ENCODE measurements at regions not wholly inside any gene's neighbourhood (a gene's known extent, or its start where the extent isn't known, plus 50 kb on each side); places are given as distances from the start of the nearest gene placed in this dataset.
"Not testable (repeated sequence)": the region's sequence is repeated elsewhere in the genome, so short reads cannot be mapped to it uniquely, and the experiment has no call there.

- Histone ChIP-seq H3K9ac (no peak overlapping the region), H4K20me1 (ENCODE audit: insufficient read depth) (no peaks in the 10 kb centered on the region), H3K4me2 (ENCODE audit: unreplicated experiment) (no peak overlapping the region), H3F3A (ENCODE audit: insufficient read depth) (no peaks in the 10 kb centered on the region), H3K79me2 (ENCODE audit: insufficient read depth) (no peaks in the 10 kb centered on the region), H2AFZ (no peak overlapping the region), H3K27ac (no peak overlapping the region), H3K9me2 (ENCODE audit: insufficient read depth) (no peaks in the 10 kb centered on the region), H3K9me3 (ENCODE audit: low read depth) (peaks cover 8% of the 10 kb centered on the region), H3K4me1 (ENCODE audit: insufficient read depth) (no peaks in the 10 kb centered on the region), H3K4me3 (no peak overlapping the region), H3K27me3 (replicated peaks; ENCODE audit: insufficient read depth) (no peaks in the 10 kb centered on the region), H3K36me3 (ENCODE audit: low read depth) (no peaks in the 10 kb centered on the region)
- in situ Hi-C loops (cut with MboI), result no loop called here
- TF ChIP-seq EZH2 (IDR thresholded peaks at IDR 0.05; ENCODE audit: insufficient read depth, poor library complexity, severe bottlenecking) (no peak), EZH2phosphoT487 (IDR thresholded peaks at IDR 0.05; ENCODE audit: insufficient read depth, low read depth) (no peak)
- no peak for DNase-seq
- WGBS, 2 experiments (ENCODE audit: low coverage in 1 of 2, low lambda C conversion rate in 2 of 2, missing lambda C conversion rate in 2 of 2), result 54 to 59% methylated on average over 3 of the region's 3 CpGs
Observed at GRCh38 chr4:116110713-116111112, 974.7 kb downstream of the TRAM1L1 start.

DNA sequence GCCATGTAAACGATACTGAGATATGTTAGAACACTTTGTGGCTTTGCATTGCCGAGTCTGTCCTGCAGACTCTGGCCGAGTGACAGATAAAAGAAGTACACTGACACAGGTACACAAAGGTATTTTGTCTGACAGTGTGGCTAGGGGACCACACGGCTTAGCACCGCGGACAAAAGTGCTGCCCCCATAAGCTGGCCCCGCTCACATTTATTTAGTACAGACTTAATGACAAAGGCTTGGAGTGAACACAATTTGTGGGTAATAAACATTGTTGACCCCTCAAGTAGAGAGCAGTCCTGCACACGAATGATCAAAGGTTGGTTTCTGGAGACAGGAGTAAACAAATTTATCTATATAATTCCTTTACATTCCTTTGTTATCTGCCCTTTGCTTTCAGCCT lies 976.8 kb downstream of the TRAM1L1 start:
- Histone ChIP-seq H4K20me1 (ENCODE audit: insufficient read depth) (no peaks in the 10 kb centered on the region), H3K27me3 (replicated peaks; ENCODE audit: insufficient read depth) (no peaks in the 10 kb centered on the region), H3K27ac (no peak overlapping the region), H3K4me2 (ENCODE audit: unreplicated experiment) (no peak overlapping the region), H3K9ac (no peak overlapping the region), H3K36me3 (ENCODE audit: low read depth) (no peaks in the 10 kb centered on the region), H3K79me2 (ENCODE audit: insufficient read depth) (no peaks in the 10 kb centered on the region), H3F3A (ENCODE audit: insufficient read depth) (no peaks in the 10 kb centered on the region), H3K4me1 (ENCODE audit: insufficient read depth) (no peaks in the 10 kb centered on the region), H2AFZ (no peak overlapping the region), H3K4me3 (no peak overlapping the region), H3K9me2 (ENCODE audit: insufficient read depth) (no peaks in the 10 kb centered on the region), H3K9me3 (ENCODE audit: low read depth) (peaks cover 8% of the 10 kb centered on the region)
- WGBS, 2 experiments (ENCODE audit: low coverage in 1 of 2, low lambda C conversion rate in 2 of 2, missing lambda C conversion rate in 2 of 2), result 52 to 56% methylated on average over 8 of the region's 8 CpGs
- DNase-seq, result no peak
- in situ Hi-C loops (cut with MboI), result no loop called here
- TF ChIP-seq EZH2phosphoT487 (IDR thresholded peaks at IDR 0.05; ENCODE audit: insufficient read depth, low read depth), result no peak
- no peak for TF ChIP-seq EZH2 (IDR thresholded peaks at IDR 0.05; ENCODE audit: insufficient read depth, poor library complexity, severe bottlenecking)

DNA sequence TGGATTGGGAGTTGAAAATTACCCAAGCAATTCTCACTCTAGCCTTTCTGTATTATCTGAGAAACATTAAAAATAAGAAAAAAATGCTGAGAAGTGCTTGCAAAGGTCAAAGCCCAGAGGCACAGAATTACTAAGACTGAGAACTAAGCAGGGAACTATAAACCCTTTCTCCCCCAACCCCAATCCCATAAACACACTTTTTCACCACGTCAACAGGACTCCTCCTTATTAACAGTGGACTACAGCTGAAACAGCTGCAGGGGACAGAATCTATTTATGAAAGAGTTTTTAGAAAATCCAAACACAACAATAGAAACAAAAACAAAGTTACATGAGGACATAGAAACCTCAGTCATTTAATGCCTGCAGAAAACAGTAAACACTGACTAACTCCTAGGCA lies 984.1 kb downstream of the TRAM1L1 start:
- in situ Hi-C loops (cut with MboI), result no loop called here
- no peak for DNase-seq

GRCh38 chr4:116099596-116099995 lies 985.8 kb downstream of the TRAM1L1 start:
- DNase-seq, result no peak
- H3K9me3 ChIP-seq (ENCODE audit: low read depth), result no peaks in the 10 kb centered on the region
- no peaks in the 10 kb centered on the region for H3K79me2 ChIP-seq (ENCODE audit: insufficient read depth)
- H3K36me3 ChIP-seq (ENCODE audit: low read depth), result no peaks in the 10 kb centered on the region
- H3K9me2 ChIP-seq (ENCODE audit: insufficient read depth), result no peaks in the 10 kb centered on the region
- H3K27ac ChIP-seq, result no peak overlapping the region
- H4K20me1 ChIP-seq (ENCODE audit: insufficient read depth), result no peaks in the 10 kb centered on the region
- in situ Hi-C loops (cut with MboI), result no loop called here
- H3K9ac ChIP-seq, result no peak overlapping the region
- no peak overlapping the region for H2AFZ ChIP-seq
- no peaks in the 10 kb centered on the region for H3F3A ChIP-seq (ENCODE audit: insufficient read depth)
- no peak overlapping the region for H3K4me3 ChIP-seq
- no peaks in the 10 kb centered on the region for H3K27me3 ChIP-seq (replicated peaks; ENCODE audit: insufficient read depth)
- no peaks in the 10 kb centered on the region for H3K4me1 ChIP-seq (ENCODE audit: insufficient read depth)
- no peak overlapping the region for H3K4me2 ChIP-seq (ENCODE audit: unreplicated experiment)
- TF ChIP-seq EZH2phosphoT487 (IDR thresholded peaks at IDR 0.05; ENCODE audit: insufficient read depth, low read depth), result no peak
- no peak for TF ChIP-seq EZH2 (IDR thresholded peaks at IDR 0.05; ENCODE audit: insufficient read depth, poor library complexity, severe bottlenecking)

More for the DNA sequence above, 984.1 kb downstream of the TRAM1L1 start:
- no peaks in the 10 kb centered on the region for H3K9me2 ChIP-seq (ENCODE audit: insufficient read depth)
- no peak overlapping the region for H2AFZ ChIP-seq
- H3K4me1 ChIP-seq (ENCODE audit: insufficient read depth), result no peaks in the 10 kb centered on the region
- TF ChIP-seq EZH2 (IDR thresholded peaks at IDR 0.05; ENCODE audit: insufficient read depth, poor library complexity, severe bottlenecking) (no peak), EZH2phosphoT487 (IDR thresholded peaks at IDR 0.05; ENCODE audit: insufficient read depth, low read depth) (no peak)
- no peaks in the 10 kb centered on the region for H4K20me1 ChIP-seq (ENCODE audit: insufficient read depth)
- no peak overlapping the region for H3K27ac ChIP-seq
- no peak overlapping the region for H3K9ac ChIP-seq
- H3K4me2 ChIP-seq (ENCODE audit: unreplicated experiment), result no peak overlapping the region
- H3K79me2 ChIP-seq (ENCODE audit: insufficient read depth), result no peaks in the 10 kb centered on the region
- no peak overlapping the region for H3K4me3 ChIP-seq
- H3F3A ChIP-seq (ENCODE audit: insufficient read depth), result no peaks in the 10 kb centered on the region
- H3K36me3 ChIP-seq (ENCODE audit: low read depth), result no peaks in the 10 kb centered on the region
- 3 to 5% methylated on average over 1 of the region's 1 CpG for WGBS, 2 experiments (ENCODE audit: low coverage in 1 of 2, low lambda C conversion rate in 2 of 2, missing lambda C conversion rate in 2 of 2)
- no peaks in the 10 kb centered on the region for H3K27me3 ChIP-seq (replicated peaks; ENCODE audit: insufficient read depth)
- no peaks in the 10 kb centered on the region for H3K9me3 ChIP-seq (ENCODE audit: low read depth)

DNA sequence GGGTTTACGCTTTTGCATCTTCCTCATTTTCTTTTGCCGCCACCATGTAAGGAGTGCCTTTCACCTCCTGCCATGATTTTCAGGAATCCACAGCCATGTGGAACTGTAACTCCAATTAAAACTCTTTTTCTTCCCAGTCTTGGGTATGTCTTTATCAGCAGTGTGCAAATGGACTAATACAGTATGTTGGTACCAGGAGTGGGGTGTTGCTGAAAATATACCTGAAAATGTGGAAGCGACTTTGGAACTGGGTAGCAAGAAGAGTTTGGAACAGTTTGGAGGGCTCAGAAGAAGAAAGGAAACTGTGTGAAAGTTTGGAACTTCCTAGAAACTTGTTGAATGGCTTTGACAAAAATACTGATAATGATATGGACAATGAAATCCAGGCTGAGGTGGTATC lies 983.9 kb upstream of the NDST4 start:
- H3K36me3 ChIP-seq (ENCODE audit: low read depth); DNase-seq; in situ Hi-C loops (cut with MboI); H3K9me3 ChIP-seq (ENCODE audit: low read depth); H3K4me1 ChIP-seq (ENCODE audit: insufficient read depth); H3K9ac ChIP-seq; H3K79me2 ChIP-seq (ENCODE audit: insufficient read depth); H3K27me3 ChIP-seq (replicated peaks; ENCODE audit: insufficient read depth); H3K9me2 ChIP-seq (ENCODE audit: insufficient read depth); H3K4me2 ChIP-seq (ENCODE audit: unreplicated experiment); H2AFZ ChIP-seq; H3K4me3 ChIP-seq; H4K20me1 ChIP-seq (ENCODE audit: insufficient read depth); H3K27ac ChIP-seq; H3F3A ChIP-seq (ENCODE audit: insufficient read depth): not testable (repeated sequence)
- 36 to 62% methylated on average over 3 of the region's 3 CpGs for WGBS, 2 experiments (ENCODE audit: low coverage in 1 of 2, low lambda C conversion rate in 2 of 2, missing lambda C conversion rate in 2 of 2)

All from GM23248 (cell line).